HG02870 (cell line): ENCODE measurements at regions not wholly inside any gene's neighbourhood (a gene's known extent, or its start where the extent isn't known, plus 50 kb on each side); places are given as distances from the start of the nearest gene placed in this dataset.

Source experiments
- ATAC-seq: cut with Tn5 transposase; IDR thresholded peaks from one replicate; pipeline ENCODE4 v1.9.1; 2021; ENCODE audit warnings: mild to moderate bottlenecking, moderate library complexity; ENCODE audit not compliant: unreplicated experiment

DNA sequence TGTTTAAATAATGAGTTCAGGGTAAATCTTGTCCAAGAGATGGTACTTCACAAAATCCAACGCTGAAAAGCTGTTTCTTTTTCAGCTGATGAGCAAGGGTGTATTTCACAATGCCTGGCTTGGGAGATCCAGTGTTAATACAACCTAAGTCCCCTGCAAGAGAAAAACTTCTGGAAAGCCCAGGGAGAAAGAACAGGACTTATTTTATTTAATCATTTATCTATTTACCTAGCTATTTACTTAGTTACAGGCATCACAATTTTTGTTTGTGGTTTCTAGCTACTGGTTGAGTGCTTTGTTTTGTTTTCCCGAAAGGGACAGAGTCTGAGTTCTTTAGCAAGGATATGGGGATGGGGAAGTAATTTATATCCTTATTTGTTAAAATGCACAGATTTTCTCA is 598.2 kb upstream of the SYT4 start:
- no peak for ATAC-seq

DNA sequence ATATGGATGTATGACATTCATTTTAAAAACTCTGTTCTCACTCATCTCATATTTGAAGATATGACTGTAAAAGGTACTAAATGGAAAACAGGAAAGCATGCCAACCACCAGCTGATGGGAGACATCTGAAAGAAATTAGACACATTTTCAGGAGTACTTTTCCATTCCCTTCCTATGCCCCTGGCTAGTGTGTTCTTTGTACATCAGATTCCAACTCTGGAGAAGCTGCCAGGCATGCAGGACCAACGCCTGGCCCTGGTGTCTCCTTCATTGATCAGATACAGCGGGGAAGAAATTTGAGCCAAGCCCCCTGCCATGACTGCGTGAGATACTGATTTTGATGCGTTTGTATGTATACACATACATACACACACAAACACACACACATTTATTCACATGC is 599.0 kb upstream of the SYT4 start:
- ATAC-seq: no peak

DNA sequence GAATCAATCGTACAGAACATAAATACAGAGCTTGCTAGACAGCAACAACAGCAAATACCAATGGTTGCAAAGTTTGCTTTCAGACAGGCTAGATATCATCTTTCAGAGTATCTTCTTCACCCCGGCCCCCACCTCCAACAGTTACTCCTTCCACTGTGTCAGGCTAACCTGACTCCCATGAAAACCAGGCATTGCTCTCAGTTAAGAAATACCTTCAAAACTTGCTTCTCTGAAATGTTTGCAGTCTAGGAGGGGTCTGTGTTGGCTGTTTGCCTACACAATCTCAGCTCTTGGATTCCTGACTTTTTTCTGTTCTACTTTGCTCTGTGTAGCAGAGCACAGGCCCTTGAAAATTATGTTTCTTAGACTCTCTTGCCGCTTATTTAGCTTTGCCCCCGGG is 599.5 kb upstream of the SYT4 start:
- ATAC-seq: no peak

DNA sequence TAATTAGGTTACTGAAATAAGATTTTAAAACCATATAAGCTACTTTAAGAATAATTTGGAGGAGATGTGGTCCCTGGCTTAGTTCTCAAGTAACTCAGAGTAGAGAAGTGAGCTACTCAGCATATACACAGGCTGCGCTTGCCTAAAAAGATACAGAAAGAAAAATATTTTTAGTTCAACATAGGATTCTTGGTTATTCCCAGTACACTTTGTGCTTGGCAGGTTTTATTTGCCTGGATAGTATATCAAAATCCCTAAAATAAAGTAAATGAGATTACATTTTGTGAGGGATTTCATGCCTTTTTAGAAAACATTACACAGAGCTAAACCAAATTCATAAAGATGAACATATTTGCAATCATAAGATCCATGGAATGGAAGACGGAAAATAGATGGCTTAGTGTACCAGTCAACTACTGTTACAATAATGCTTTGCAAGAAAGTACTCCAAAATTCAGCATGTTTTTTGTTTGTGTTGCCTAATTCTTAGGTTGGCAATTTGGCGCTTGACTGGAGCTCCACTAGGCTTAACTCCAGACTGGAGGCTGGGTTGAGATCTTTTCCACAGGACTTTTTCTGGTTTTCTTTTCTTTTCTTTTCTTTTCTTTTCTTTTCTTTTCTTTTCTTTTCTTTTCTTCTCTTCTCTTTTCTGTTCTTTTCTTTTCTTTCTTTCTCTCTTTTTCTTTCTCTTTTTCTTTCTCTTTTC is 600.5 kb upstream of the SYT4 start:
- ATAC-seq: no peak

DNA sequence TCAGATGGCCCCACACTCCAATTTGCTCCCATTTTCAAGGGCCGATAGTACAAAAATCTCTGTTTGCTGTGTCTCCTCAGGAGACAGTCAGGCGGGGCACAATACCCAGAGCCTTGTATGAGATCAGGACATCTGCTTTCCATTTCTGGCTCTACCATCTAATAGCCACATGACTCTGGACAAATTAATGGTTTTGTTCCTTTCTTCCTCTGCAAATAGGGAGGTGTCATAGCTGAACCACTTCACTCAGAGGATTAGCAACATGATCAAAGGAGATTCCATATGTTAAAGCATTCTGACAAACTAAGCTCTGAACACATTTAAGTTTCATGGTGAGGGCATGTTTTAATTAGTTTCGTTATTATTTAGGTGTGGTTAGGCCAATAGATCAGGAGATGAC is 602.1 kb upstream of the SYT4 start:
- ATAC-seq: no peak

DNA sequence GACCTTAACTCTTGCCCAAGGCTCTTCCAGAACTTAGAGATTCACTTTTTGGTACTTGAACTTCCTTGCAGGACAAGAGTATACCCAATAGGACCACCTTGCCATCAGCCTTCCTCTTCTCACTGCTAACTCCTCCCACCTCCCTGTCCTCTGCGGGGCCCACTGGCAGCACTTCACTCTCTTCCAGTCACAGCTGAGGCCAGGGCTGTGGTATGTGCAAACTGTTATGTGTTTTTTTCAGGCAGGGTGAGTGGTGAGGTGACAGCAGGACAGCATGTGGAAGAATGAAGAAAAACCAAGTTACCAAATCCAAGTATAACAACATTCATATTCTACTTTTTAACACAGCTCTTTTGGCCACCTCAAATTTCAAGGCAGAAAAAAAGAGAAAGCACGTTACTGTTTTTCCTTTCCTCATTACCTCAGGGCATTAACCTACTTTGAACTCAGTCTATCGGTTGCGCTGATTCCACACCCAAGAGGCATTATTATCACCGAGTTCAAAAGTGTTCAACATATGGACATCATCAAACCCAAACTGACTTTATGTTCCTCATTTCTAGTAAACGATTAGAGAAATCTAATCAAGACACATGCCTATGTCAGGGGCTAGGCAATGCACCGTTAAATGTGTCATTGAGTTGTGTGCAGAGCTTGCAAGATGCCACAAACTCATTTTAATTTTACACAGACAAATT is 605.2 kb upstream of the SYT4 start:
- ATAC-seq: no peak

DNA sequence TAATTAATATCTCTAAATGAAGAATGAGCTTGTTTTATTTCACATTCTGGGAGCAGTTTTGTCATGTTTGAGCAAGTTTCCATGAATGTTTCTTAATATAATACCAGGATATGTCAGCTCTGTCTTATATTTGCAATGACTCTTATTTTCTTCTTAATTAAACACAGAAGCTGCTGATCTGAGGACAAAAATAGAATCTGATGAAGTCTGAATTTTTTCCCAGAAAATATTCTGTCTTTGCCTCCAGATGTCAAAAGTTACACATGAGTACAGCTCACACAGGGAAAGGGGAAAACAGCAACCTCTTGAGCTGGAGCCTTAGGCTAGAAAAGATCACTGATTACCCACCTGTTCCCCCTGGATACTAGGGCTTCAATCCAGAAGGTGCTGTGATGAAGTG is 606.6 kb upstream of the SYT4 start:
- no peak for ATAC-seq

DNA sequence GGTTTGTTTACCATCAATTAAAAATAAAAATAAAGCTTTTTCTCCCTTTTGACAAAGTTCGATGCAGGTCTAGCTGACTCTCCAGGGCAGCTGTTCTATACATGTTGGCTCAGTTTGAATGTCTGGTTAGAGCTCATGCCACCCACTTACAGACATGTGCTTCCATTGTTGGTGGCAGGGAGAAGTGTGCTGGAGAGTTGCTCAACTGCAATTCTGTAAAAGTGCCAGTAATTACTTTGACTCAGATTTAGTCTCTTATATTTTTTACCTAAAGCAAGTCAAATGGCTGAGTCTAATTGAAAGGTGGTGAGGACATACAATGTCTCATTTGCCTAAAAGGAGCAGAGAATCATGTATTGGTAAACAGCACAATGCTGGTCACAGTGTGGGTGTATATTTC is 609.1 kb upstream of the SYT4 start:
- no peak for ATAC-seq

DNA sequence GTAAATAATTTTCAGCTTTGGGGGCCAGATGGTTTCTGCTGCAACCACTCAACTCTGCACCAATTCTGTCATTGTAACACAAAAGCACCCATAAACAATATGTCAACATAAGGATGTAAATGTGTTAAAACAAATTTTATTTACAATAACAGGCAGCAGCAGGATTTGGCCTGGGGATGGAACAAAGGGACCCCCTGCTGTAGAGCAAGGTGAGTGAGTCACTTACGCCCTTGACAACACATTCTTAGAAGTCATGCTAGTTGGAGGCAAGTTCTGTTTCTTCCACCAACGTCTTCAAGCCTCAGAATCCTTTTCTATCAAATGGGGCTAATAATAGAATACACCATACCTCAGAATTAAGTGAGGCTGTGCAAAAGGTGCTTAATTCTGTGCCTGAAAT is 610.2 kb upstream of the SYT4 start:
- ATAC-seq: no peak

DNA sequence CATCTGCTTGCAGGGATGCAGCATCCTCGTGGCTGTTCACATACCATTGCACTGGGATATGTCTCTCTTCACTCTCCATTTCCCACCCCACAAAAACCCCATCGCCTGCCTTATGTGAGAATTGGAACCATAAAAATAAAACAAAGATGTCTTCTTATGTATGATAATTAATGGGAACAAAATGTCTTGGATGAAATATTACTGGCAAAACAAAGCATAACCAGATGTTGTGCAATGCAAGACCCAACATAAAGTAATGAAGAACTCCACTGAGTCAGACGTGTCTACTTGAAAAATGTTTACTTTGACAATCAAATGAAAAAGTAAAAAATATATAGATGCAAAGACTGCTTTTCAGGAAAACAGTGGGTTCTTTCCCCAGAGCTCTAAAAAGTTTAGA is 611.3 kb upstream of the SYT4 start:
- no peak for ATAC-seq

DNA sequence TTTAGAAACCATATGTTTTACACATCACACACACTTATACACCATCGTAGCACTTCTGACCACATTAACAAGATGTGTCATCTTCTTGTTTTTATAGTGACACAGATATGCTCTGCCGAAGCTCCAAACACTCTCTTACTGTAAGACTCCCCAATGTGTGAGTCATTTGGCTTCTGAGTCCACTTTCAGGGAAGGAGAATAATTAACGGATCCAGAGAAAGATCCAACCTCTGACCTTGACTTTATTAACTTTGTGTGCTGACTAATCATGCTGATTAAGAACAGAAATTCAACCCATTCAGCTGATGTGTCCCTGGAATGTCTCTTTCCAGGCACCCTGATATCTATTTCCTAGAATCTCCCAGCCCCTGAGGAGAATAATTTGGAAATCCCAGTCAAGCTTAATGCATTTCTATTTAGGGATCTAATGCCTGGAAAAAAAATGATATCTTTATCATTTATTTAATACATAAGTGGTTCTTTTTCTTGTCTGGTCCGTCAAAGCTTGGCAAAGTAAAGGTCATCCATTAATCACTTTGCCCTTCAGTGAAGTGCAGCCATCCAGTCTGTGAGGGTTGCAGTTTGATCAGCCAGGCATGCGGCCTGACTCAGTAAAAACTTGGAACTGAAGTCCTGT is 615.8 kb upstream of the SYT4 start:
- ATAC-seq: no peak

DNA sequence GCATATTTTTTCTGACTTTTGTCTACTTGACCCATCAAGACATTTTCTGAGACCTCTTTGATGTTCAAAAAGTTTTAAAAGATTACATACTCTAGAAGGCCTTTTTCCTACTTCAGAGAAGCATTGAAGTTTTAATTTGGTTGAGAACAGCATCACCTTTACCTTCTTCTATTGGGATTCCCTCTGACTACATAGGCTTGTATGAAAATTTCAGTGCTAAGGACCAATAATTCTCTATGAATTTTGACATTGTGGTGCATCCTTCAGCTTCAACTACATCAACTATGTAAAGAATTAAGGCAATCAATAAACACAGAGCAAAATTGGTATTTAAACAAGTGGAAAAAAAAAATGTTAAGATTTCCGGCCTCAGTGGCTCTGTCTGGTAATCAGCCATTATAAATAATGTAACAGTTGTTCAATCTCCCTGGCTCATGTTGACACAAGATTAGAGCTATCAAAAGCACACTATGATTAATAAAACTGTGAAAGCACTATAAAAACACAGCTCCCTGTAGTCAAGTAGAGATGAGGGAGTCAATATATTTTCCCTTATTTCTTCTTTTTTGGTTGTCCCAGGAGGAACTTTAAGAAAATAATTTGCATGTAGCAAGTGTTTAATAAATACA is 627.0 kb upstream of the SYT4 start:
- no peak for ATAC-seq

DNA sequence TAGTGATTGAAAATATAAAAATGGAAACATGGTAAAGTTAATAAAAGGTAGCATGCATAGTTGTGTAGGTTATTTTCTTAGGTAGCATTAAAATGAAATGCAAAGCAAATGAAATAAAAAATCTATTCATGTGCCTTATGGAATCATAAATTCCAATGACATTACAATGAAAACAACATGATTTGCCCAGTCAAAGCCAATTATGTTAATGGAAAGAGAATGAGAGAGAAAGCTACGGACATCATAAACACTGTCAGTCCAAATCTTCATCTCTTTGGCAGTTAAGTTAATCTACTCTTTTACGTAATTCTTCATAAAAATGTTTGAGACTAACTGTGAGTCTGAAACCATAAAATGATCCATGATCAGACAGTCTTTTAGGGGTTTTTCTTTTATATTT is 636.7 kb upstream of the SYT4 start:
- ATAC-seq: no peak

DNA sequence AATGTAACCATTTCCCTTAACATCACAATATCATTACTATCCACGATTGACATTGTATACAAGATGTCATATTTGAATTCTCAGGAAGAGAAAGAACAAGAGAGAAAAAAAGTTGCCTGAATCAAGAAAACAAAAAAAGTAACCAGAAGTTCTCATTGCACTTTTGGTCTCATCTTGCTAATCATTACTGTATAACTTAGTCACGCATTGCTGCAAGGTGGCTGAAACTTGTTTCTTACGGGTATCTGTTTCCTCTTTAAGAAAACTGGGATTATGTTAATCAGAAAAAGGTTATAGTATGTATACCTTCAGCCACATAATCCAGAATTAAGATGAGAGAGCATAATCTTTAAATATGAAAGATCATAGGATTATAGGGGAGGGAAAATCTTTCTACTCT is 639.7 kb upstream of the SYT4 start:
- ATAC-seq: no peak

DNA sequence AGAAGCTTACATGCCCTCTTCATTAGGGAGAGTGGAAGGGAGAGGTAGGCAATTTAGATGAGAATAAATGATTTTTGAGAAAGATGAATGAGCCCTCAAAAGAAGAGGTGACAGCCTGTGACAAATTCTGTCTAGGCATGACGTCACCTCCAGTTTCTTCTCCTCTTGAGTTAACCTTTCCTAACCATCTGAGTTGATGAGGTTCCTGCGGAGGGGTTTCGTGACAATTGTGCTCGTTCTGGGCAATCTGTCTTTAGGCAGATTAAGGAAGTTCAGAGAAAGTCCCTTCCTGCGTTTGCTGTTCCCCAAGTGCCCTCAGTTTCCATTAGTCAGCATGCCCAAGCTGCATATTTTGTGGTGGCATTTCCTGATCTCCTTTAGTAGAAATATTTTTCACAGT is 640.2 kb upstream of the SYT4 start:
- ATAC-seq: no peak

DNA sequence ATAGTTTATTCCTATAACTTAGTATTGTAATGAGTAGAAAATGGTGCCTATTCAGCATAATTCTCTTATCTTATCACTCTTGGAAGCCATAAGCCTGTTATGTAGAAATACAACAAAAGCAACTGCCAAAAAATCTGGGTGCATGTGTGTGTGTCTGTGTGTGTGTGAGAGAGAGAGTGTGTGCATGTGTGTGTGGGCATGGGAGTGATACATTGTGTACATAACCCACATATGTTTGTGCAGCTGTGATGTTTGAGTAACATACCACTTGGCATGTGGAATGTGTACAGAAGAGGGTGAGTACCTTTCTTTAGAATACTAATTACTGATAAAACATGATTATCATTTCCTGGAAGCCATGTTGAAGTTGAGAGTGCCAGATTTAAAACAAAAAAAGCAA is 642.3 kb upstream of the SYT4 start:
- ATAC-seq: no peak

DNA sequence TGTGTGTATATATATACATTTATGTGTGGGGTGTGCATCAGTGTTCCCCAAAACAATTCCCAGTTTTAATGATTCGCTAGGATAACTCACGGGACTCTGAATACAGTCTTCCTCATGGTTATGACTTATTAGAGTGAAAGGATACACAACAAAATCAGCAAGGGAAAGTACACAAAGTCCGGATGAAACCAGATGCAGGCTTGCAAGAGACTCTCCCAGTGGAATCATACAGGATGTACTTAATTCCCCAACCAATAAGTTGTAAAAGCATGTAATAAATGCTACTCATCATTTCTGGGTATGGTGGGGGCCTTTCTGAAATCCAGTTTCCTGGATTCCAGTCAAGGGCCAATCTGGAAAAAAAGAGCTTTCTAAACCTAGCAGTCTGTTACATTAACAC is 654.1 kb upstream of the SYT4 start:
- ATAC-seq: no peak

DNA sequence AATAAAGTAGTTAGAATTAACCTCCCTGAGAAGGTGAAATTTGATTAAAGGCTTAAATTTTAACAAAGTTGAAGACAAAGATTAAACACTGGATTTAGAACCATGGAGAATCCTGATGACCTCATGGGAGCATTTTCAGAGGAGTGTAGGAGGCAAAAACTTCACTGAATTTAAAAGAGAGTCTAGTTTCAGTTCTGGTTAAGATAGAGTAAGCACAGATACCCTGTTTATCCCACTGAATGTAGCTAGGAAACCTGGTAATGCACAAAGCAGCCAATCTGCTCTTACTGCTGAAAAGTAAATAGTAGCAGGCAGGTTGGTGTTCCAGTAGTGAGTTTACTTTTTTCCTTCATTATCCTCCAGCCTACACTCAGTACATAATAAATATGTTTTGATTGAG is 654.9 kb upstream of the SYT4 start:
- no peak for ATAC-seq

DNA sequence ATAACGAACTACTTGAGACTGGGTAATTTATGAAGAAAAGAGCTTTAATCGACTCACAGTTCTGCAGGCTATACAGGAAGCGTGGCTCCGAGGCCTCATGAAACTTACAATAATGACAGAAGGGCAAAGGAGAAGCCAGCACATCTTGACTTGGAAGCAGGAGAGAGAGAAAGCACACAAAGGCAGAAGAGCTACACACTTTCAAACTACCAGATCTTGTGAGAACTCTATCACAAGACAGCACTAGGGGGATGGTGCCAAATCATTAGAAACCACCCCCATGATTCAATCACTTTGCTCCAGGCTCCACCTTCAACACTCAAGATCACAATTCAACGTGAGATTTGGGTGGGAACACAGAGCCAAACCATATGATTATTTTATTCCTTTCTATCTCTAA is 655.9 kb upstream of the SYT4 start:
- ATAC-seq: no peak

DNA sequence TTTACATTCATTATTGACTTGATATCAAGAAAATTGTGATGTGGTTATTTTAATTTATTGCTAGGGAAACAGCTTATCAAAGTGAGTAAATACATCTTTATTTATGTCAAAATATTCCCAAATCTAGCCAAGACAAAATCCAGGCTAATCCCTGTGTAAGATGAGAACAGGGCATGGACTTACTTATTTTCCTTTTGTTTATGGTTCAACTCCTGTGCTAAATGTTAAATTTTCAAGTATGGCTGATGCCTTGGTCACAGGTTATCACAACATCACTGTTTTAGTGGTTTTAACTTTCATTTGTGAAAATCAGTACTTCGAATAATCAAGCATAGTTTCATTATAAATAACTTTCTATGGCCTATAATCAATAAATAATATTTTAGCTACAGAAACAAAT is 657.0 kb upstream of the SYT4 start:
- no peak for ATAC-seq

DNA sequence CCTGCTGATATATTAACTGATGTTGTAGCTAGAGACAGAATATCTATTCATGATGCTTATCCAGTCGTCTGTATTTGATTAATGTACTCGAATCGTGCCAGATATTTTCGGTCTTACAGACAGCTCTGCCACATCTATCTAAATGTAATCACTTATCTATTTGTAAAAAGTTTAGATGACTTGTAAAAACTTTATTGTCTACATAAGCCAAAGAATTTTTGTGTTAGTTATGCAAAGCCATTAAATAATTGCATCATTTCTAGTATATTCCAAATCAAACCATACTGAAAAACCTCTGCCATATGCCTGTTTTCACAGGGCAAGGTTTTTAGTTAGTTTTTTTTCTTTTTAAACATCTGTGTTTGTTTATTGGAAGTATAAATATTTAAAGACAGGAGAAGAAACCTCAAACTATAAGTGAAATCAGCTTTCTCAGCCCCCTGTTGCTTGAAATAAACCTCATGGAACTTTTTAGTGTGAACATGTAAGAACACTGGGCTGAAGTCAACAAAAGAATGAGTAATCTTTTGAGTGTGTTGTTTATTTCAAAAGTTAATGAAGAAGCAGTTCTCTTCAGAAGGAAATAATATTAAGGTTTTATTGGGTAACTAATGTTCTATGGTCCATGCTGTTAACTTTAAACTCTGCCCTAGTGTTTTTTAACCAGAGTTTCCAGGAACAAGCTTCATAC is 657.6 kb upstream of the SYT4 start:
- ATAC-seq: no peak
